Upper lobe of left lung (tissue), 4 donors: ENCODE measurements at regions not wholly inside any gene's neighbourhood (a gene's known extent, or its start where the extent isn't known, plus 50 kb on each side); places are given as distances from the start of the nearest gene placed in this dataset.

ENCODE experiments used
- EP300 ChIP-seq, 4 donors: sonication (generic); formaldehyde crosslinking; IDR thresholded peaks; one replicate each; pipeline ENCODE4 v1.5.1; 2017; ENCODE audit warnings: antibody characterized with exemption in 4 of 4, control low read depth in 2 of 4
- POLR2A ChIP-seq, 4 donors: fragments of 450-650 bp; IDR thresholded peaks; one replicate each; pipeline ENCODE4 v1.5.1; 2016 to 2017; ENCODE audit warnings: antibody characterized with exemption in 4 of 4, mild to moderate bottlenecking in 2 of 4

DNA sequence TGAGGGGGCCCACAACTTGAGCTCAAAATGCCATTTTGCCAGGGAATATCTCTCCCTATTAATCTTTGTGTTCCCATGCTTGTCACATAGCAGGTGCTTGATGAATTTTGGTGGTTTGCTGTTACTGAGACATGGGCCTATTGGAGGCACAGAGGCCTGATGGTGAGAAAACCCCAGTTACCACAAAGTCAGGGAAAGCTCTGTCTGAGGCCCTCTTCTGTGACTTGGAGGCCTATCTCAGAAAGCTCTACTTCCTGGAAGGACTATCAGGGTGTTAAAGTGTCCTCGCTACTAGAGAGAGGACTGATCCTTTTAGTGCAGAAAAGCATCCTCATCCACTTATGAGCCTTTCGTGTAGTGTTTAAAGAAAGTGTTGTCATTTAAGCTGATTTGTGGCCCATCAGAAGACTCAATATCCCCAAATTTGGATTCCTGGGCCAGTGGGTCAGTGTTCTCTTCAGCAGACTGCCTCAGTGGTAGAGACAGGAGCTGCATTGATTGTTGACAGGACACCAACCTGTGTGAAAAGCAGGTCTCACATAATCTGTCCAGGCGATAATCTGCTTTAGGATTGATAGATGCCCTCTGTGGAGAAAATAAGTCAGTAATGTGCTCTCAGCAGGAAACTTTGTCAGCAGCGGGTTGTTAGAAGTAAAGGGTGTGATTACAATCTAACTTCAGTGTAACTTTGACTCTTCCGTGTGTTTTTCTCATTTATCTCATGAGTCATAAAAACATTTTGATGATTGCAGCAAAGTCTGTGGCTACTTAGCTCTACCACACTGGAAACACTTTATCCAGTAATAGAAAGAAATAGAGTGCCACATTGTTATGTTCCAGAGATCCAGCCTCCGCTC lies 121.0 kb downstream of the AKAP11 start:
- TF ChIP-seq POLR2A (IDR thresholded peaks at IDR 0.05) (no peak), EP300 (IDR thresholded peaks at IDR 0.05) (no peak)
